ENCODE measurements at regions not wholly inside any gene's neighbourhood (a gene's known extent, or its start where the extent isn't known, plus 50 kb on each side); places are given as distances from the start of the nearest gene placed in this dataset.

DNA sequence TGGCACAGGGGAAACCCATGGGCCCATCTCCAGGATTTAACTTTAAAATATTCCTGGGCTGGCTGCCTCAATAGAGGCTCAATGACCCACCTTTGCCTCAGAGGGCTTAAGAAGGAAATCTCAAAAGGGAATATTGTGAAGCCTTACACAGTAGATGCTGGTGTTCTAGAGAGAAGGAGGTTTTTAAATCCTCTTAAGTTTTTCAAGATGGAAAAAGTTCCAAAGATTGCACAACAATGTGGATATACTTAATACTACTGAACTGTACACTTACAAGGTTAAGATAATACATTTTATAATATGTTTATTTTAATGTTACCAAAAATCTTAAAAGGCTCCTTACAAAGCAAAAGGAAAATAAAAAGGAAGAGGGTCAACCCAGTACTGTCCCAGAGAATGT lies 54.9 kb upstream of the LCLAT1 start:
- Histone ChIP-seq H3K36me3 (no peaks in the 10 kb centered on the region), H3K9me3 (no peaks in the 10 kb centered on the region), H3K4me3 (no peak overlapping the region), H3K4me1 (peaks cover 0 to 13% (median 2%) of the 10 kb centered on the region in 4 donors), H3K27ac (peak overlapping the region in 1 of 2 donors; percentile 23), H3K27me3 (no peaks in the 10 kb centered on the region)
- no peak for TF ChIP-seq CTCF (IDR thresholded peaks at IDR 0.05)
- no peak for DNase-seq
- intact Hi-C loops (cut with DNase I; ENCODE audit: low total_unique reads) = no loop called here

DNA sequence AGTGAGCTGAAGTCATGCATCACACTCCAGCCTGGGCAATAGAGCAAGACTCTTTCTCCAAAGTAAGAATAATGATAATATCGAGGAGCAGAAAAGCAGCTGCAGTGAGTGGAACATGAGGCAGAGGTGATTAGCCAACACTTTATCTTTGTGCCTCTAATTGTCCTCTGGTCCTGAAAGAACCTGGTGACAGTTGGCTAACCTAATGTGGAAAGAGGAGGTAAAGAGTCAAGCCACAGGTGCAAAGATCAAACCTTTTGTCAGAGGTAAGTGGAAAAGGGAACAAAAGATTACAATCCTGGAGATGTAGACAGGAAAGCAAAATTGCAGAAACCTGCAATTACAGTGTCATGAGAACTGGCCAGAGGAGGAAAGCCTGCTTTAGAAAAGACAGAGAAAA lies 53.5 kb upstream of the LCLAT1 start:
- intact Hi-C loops (cut with DNase I; ENCODE audit: low total_unique reads) = no loop called here

DNA sequence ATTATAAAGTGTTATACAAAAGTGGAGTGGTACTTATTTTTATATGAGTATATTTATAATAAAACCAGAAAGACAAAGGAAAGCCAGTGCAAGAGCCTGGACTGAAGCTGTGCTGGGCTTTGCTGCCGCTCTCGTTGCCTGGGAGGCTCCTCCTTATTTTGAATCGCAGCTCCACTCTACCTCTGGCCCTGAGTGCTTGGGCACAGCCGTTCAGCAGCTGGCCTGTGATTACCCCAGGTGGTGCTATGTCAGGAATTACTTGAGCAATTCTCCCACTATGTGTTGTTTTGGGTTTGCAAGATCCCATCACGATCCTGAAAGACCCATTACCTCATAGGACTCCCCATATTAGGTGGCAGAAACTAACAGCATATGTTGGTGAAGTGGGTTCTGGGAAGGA lies 53.0 kb upstream of the LCLAT1 start:
- Histone ChIP-seq H3K9me3 (no peaks in the 10 kb centered on the region), H3K36me3 (no peaks in the 10 kb centered on the region), H3K4me3 (no peak overlapping the region), H3K4me1 (peaks cover 0 to 16% (median 2%) of the 10 kb centered on the region in 4 donors), H3K27ac (no peak overlapping the region), H3K27me3 (no peaks in the 10 kb centered on the region)
- intact Hi-C loops (cut with DNase I; ENCODE audit: low total_unique reads) = no loop called here
- DNase-seq = no peak
- TF ChIP-seq CTCF (IDR thresholded peaks at IDR 0.05) = no peak

More for the DNA sequence above, 53.5 kb upstream of the LCLAT1 start:
- Histone ChIP-seq H3K9me3 (no peaks in the 10 kb centered on the region), H3K4me1 (peaks cover 0 to 16% (median 2%) of the 10 kb centered on the region in 4 donors), H3K36me3 (no peaks in the 10 kb centered on the region), H3K4me3 (no peak overlapping the region), H3K27me3 (no peaks in the 10 kb centered on the region), H3K27ac (no peak overlapping the region)
- no peak for DNase-seq
- no peak for TF ChIP-seq CTCF (IDR thresholded peaks at IDR 0.05)

DNA sequence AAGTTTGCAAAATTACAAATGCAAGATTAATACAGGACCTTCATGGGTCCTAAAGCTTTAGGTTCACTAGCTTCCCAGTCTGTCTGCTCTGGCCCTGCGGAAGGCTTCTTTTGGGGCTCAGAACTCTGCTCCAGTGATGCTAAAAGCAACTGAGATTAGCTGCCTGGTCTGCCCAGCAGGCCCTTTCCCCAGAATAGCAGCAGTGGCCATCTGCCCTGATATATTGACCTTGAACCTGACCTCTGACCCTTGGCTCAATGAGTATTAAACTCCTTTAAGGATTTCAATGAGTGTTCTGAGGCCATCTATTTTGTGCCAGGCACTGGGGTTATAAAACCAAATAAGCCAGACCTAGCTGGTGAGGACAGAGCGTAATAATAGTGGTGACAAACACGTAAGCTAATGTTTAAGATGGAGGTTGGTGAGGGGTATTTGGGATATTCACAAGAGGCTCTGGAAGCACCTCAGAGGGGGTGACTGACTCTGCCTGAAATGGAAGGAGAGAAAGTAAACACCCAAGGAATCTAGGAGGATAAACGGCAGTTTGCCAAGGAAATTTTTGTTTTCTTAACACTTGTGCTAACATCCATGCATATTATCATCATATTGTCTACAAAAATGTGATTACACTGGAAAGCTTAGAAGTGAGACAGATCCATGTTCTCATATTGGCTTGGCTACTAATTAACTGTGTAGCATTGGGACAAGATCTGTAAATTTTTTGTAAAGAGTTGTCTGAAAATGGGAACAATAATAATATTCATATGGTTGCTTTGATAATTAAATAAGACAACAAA lies 50.4 kb upstream of the LCLAT1 start:
- H3K27me3 ChIP-seq = no peaks in the 10 kb centered on the region
- intact Hi-C loops (cut with DNase I; ENCODE audit: low total_unique reads) = no loop called here
- no peaks in the 10 kb centered on the region for H3K9me3 ChIP-seq
- H3K4me1 ChIP-seq = peaks cover 0 to 27% (median 6%) of the 10 kb centered on the region in 4 donors
- H3K36me3 ChIP-seq = no peaks in the 10 kb centered on the region
- no peak overlapping the region for H3K27ac ChIP-seq
- no peak for DNase-seq
- TF ChIP-seq CTCF (IDR thresholded peaks at IDR 0.05) = no peak
- no peak overlapping the region for H3K4me3 ChIP-seq
